ENCODE measurements at regions not wholly inside any gene's neighbourhood (a gene's known extent, or its start where the extent isn't known, plus 50 kb on each side); places are given as distances from the start of the nearest gene placed in this dataset.
A peak's percentile ranks its signal among the peaks of the same experiment; 100 is the strongest.

DNA sequence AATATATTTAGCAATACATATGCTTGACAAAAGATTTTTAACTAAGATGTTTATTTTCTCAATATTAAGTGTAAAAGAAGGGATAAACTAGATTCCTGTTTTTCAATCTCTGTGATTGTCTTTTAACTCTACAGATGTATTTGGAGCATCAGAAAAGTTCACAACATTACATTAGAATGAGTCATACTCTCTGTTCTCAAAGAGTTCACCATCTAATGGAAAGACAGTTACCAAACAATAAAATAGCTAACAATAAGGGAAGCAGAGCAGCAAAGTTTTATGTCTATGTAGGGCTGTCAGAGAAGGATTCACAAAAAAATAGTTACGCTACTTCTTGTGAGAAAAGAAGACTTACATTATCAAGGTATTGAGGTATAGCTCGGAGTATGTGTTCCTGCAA is 109.2 kb upstream of the MAP2 start:
- DNase-seq: no peak

- no peak for DNase-seq
These were observed 107.7 kb upstream of the MAP2 start for GRCh38 chr2:209316141-209316540.

- DNase-seq: no peak
These were observed 102.8 kb upstream of the MAP2 start for GRCh38 chr2:209321076-209321475.

DNA sequence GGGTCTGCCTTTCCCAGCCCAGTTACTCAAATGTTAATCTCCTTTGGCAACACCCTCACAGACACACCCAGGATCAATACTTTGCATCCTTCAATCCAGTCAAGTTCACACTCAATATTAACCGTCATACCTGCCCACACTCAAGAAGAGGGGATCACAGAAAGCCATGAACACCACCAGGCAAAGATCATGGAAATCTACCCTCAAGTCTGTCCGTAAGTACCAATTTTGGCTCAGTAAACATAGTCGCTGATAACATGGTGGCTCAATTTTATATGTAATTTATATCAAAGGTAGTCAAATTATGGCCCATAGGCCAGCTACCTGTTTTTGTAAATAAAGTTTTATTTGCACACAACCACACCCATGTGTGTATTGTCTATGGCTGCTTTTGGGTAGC is 102.3 kb upstream of the MAP2 start:
- no peak for DNase-seq

- no peak for DNase-seq
These were observed 101.8 kb upstream of the MAP2 start for GRCh38 chr2:209322041-209322440.

- DNase-seq: no peak
These were observed 100.8 kb upstream of the MAP2 start for GRCh38 chr2:209322905-209323512.

- DNase-seq: no peak
These were observed 100.1 kb upstream of the MAP2 start for GRCh38 chr2:209323738-209324137.

DNA sequence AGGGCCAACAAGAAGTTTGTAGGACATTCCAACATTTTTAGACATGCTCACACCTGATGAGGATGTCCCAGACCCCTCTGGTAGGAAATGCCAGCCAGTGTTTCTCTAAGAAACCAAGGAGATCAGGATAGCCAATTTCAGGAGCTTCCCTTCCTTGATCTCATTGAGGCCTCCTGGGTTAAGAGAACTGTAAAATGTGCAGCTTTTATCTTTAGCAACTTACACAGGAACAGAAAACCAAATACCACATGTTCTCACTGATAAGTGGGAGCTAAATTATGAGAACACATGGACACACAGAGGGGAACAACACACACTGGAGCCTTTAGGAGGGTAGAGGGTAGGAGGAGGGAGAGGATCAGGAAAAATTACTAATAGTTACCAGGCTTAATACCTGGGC is 99.6 kb upstream of the MAP2 start:
- no peak for DNase-seq

GRCh38 chr2:209331291-209331844 is 92.5 kb upstream of the MAP2 start:
- no peak for DNase-seq

- DNase-seq: peak; percentile 19 to 24
These were observed 89.4 kb upstream of the MAP2 start for GRCh38 chr2:209334188-209335017.

DNA sequence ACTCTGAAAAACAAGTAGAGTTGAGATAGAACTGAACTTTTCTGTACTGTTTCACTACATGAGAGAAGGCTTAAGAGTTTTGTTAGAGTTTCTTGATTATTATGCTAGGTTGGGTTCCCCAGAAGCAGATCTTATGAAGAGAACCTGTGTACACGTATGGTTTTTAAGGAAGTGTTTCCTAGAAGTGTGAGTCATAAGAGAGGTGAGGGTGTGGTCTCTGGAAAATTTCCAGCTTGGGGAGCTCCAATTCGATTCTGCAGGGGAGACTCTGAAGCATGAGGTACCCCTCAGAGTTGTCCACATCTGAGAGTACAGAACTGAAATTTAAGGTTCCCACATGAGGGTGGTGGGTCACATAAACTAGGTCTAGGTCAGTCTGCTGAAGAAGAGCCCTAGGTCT is 83.3 kb upstream of the MAP2 start:
- DNase-seq: no peak

DNA sequence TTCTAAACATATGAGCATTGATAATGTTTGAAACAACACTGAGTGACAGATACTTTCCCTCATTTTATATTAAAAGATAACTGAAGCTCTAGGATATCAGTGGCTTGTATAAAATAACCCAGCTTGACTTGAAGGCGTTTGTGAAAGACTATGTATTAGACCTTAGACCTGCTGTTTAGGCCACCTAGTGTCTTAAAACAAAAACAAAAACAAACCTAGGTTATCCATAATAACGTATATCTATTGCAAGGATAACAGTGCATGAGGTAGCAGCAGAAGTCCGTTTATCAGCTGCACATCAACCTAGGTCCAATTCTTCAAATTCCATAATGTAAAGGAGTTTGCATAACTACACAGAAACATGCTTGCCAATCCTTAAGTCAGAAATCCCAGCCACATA is 79.5 kb upstream of the MAP2 start:
- DNase-seq: no peak

DNA sequence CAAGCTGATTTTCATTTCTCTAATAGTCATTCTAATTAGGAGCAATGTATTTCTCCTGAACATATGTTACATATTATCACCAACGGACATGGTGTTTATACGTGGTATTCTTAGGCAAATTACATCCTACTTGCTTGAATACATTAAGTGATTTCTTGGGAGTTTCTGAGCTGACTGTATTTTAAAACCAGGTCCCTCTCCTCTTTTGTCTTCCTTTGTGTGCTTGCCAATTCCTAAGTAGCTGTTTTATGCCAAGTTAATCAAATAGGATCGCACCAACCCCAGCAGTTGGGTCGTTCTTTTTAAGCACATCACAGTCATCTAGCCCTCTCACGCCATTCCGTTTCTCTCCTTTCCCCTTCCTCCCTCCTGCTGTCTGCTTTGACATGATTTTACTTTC is 75.4 kb upstream of the MAP2 start:
- DNase-seq: no peak

GRCh38 chr2:209351636-209352035 is 72.2 kb upstream of the MAP2 start:
- no peak for DNase-seq

DNA sequence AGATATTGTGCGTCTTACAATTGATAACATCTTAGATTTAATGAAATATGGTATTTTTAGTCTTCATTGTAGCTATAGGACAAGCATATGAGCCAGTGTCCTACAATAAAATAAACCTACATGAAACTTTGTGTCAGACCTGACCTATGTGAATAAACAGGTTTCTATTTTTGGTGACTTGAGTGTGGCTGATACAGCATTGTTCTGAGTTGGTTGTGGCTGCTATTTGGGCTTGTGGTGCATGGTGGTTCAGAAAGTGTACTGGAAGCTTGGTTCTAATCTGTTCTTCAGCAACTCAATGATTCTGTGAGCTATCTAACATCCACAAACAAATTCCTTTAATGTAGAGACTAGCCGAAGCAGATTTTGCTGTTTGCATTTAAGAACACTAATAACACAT is 64.9 kb upstream of the MAP2 start:
- DNase-seq: no peak

GRCh38 chr2:209367075-209367747 is 56.6 kb upstream of the MAP2 start:
- DNase-seq: no peak

DNA sequence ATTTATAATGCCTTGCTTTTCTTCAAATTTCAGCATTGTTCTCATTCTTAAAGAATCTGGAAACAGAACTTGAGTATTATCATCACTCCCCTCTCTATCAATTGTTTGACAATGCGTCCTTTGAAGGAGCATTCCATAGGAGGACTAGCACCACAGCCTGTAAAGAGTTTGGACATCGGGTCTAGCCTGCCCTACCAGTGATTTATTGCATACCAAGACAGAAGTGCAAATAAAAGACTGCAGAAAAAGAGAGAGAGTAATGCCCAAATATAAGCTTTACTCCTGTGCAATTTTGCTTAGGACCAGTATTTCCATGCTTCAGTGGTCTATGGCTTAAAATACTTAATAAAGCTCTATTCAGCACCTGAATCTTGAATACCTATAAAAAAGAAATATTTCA is 55.4 kb upstream of the MAP2 start:
- no peak for DNase-seq

DNA sequence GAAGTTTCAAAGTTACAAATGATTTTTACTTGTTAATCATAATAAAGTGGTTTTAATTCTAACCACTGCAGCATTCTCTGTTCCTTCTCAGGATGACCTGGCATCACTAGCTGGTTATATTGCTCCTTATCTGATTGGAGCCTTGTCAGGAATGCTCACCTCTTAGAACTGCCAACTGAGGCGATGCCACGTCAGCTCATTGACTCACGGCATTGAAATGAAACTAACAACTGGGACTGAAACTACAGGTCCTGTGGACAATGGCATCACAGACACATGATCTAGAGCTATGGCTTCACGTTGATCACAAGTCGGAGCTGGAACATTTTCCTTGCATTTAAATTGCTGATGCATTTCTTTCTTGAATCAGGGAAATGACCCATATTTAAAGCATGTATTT is 54.9 kb upstream of the MAP2 start:
- DNase-seq: no peak

- no peak for DNase-seq
These were observed 54.2 kb upstream of the MAP2 start for GRCh38 chr2:209369656-209370055.

- no peak for DNase-seq
These were observed 52.4 kb upstream of the MAP2 start for GRCh38 chr2:209371407-209371806.
